Fibroblast of the aortic adventitia (primary cell): ENCODE measurements at regions not wholly inside any gene's neighbourhood (a gene's known extent, or its start where the extent isn't known, plus 50 kb on each side); places are given as distances from the start of the nearest gene placed in this dataset.
"Not testable (repeated sequence)": the region's sequence is repeated elsewhere in the genome, so short reads cannot be mapped to it uniquely, and the experiment has no call there.

ENCODE experiments used
- DNase-seq: peaks from one replicate; pipeline ENCODE4 v3.0.0-alpha.2; 2010; ENCODE audit warnings: low read depth
- H3K4me3 ChIP-seq: 2 replicates; pipeline ENCODE4 v1.5.1; 2011; ENCODE audit warnings: low read depth, mild to moderate bottlenecking, control low read depth, low read length, moderate library complexity
- TF ChIP-seq, protein P1 (sequence below): IDR thresholded peaks from 2 replicates; pipeline ENCODE4 v1.5.1; 2011; ENCODE audit warnings: mild to moderate bottlenecking, low read length, control low read depth, inconsistent platforms; ENCODE audit not compliant: insufficient read depth

DNA sequence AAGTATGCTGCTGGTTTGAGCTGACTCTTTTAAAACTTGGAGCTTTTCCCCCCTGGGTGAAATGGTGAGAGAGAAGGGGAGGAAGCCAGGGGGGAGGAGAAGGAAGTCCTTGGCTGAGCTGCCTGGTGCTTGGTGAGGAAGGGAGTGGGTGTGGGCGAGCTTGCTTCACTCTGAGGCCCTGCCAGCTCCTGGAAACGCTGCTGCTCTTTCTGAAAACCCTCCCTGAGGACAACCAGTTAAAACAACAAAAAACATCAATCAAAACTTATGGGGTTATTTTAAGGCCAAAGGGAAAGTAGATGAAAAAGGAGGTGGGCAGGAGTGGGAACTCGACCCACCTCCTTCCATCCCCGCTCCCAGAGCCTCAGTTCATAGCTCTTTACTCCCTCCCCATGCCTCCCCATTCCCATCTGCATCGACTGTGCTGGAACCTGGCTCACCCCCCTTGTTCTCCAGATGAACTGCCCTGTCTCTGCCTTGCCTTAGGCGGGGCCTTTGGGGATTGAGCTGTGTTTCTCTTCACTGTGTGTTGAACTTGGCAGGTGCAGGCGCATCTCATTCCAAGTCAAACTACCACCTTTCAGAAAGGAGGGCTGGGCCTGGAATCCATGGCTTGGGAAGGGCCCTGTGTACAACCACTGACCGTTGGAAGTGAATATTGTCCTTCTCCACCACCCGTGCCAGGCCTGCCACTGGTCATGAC, 166.1 kb downstream of the ZNF621 start:
- TF ChIP-seq, protein P1, sequence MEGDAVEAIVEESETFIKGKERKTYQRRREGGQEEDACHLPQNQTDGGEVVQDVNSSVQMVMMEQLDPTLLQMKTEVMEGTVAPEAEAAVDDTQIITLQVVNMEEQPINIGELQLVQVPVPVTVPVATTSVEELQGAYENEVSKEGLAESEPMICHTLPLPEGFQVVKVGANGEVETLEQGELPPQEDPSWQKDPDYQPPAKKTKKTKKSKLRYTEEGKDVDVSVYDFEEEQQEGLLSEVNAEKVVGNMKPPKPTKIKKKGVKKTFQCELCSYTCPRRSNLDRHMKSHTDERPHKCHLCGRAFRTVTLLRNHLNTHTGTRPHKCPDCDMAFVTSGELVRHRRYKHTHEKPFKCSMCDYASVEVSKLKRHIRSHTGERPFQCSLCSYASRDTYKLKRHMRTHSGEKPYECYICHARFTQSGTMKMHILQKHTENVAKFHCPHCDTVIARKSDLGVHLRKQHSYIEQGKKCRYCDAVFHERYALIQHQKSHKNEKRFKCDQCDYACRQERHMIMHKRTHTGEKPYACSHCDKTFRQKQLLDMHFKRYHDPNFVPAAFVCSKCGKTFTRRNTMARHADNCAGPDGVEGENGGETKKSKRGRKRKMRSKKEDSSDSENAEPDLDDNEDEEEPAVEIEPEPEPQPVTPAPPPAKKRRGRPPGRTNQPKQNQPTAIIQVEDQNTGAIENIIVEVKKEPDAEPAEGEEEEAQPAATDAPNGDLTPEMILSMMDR, result no peak
- peak; percentile 48 for DNase-seq
- H3K4me3 ChIP-seq, result no peak overlapping the region

DNA sequence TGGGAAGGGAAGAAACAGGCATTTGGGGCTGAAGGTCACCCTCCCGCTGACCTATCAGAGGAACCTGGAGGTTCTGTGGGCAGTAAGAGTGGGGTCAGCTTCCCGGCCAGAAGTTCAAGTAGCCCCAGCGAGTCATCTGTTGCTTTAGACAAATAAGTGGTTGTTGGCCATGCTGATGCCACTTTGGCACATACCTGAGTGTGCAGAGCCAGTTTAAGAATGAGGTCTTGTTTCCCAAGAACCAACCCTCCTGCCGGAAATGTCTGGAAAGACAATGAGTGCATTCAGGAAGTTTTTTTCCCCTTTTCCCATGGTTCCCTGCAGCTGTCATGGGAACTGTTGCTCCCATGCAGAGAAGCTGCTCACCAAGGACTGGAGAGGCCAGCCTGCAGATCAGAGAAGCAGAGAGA, 166.7 kb downstream of the ZNF621 start:
- peak; percentile 23 for DNase-seq
- H3K4me3 ChIP-seq, result no peak overlapping the region
- TF ChIP-seq, protein P1, result no peak

DNA sequence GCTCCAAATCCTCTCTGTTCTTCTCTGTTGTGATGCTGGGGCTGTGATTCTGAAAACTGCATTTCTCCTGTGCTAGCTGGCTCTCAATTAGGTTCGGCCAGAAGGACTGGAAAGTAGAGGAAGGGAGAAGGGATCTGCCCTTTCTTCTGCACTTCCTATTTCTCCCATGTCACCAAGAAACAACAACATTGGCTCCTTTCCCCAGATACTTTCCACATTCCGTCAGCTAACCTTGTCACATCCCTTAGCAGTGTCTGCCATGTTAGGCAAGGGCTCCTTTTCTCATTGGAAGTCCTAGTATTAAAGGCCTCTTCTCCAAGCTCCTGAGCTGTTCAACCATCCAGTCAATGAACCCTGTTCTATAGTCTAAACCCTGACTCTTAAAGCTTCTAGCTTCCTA, 171.1 kb downstream of the ZNF621 start:
- DNase-seq, result no peak
- H3K4me3 ChIP-seq, result no peak overlapping the region
- TF ChIP-seq, protein P1, result no peak

DNA sequence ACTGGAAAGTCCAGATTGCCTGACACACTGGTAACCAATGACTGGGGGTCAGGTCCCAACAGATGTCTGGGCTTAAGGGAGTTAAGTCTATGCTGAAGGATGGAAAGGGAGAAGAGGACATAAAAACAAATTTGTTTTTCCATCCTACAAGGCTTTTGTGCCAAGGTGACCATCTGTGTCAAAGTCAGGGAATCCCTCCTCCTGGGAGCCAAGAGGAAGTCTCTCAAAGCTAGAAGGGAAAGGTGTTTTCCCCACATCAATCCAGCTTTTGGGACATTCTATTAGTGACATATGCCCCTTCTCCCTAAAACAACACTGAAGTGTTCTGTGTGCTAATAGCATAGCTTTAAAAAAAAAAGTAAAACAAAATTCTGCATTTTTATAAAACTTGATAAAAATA, 173.9 kb downstream of the ZNF621 start:
- H3K4me3 ChIP-seq, result not testable (repeated sequence)

DNA sequence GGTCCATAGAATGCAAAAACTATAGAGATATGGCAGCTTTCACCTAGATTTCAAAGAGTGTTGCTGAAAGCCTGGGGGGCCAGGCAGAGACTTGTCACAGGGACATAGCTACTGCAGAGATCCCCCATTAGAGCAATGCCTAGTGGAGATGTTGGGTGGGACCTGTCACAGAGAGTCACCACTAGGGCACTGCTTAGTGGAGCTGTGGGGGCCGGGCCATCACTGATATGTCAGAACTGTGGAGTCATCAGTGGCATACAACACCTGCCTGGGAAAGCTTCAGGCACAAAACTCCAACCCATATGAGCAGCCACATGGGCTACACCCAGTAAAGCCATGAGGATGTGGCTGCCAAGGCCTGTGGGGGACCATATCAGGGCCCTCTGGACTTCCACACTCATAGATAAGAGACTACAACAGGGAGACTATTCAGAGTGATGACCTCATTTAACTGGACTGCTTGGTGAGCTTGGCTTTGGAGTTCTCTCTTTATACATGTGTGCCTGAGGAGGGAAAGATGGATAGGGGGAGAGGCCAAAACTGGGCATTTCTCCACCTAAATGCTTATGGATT, 176.3 kb downstream of the ZNF621 start:
- DNase-seq, result no peak
- no peak overlapping the region for H3K4me3 ChIP-seq
- TF ChIP-seq, protein P1, result no peak

More for the DNA sequence above, 173.9 kb downstream of the ZNF621 start:
- DNase-seq, result not testable (repeated sequence)

DNA sequence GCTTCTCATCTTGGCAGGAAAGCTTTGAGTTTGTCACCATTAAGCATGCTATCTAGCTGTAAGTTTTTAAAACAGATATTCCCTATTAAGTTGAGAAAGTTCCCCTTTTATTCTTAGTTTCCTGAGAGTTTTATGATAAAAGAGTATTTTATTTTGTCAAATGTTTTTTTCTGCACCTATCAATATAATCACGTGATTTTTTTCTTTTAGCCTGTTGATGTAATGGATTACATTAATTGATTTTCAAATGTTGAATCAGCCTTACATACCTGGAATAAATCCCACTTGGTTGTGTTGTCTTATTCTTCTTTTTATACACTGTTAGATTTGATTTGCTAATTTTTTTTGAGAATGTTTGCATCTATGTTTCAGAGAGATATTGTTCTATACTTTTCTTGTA, 179.5 kb downstream of the ZNF621 start:
- DNase-seq, result no peak
- TF ChIP-seq, protein P1, result no peak
- H3K4me3 ChIP-seq, result no peak overlapping the region

DNA sequence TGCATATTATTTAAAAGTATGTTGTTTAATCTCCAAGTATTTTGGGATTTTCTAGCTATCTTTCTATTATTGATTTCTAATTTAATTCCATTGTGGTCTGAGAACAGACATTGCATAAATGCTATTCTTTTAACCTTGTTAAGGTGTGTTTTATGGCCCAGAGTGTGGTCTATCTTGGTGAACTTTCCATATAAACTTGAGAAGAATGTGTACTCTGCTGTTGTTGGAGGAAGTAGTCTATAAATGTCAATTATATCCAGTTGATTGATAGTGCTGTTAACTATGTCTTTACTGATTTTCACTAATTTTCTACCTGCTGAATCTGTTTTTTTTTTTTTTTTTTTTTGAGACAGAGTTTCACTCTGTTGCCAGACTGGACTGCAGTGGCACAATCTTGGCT, 180.9 kb downstream of the ZNF621 start:
- H3K4me3 ChIP-seq, result no peak overlapping the region
- TF ChIP-seq, protein P1, result no peak
- DNase-seq, result no peak
